DOHH2 (cell line): ENCODE measurements at regions not wholly inside any gene's neighbourhood (a gene's known extent, or its start where the extent isn't known, plus 50 kb on each side); places are given as distances from the start of the nearest gene placed in this dataset.

ENCODE experiments used
- CTCF ChIP-seq: fragments of 200-600 bp; sonication (generic); IDR thresholded peaks from one replicate; pipeline ENCODE4 v1.5.1; 2014; ENCODE audit warnings: antibody characterized with exemption, mild to moderate bottlenecking, low read depth, low read length; ENCODE audit not compliant: poor library complexity, severe bottlenecking
- EZH2phosphoT487 ChIP-seq: fragments of 200-600 bp; sonication (generic); IDR thresholded peaks from 2 replicates; pipeline ENCODE4 v1.6.1; 2017; ENCODE audit warnings: borderline replicate concordance, mild to moderate bottlenecking, antibody characterized with exemption, low read length, moderate library complexity, mixed read lengths

DNA sequence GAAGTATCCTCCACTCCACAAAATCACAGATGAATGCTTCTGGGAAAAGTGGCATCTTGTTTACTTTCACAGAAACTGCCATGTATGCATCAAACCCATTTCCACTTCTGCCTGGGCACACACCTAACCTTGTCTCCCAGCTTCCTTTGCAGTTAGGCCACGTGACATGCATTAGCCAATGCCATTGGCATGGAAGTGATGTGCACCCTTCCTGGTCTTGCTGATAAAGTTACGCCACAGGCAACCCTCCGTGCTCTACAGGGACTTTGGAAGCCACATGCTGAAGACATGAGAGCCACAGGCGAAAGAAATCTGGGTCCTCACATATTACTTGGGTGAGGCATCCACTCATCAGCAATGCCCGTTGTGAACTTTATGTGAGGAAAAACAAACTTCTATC lies 123.3 kb downstream of the USP46 start:
- TF ChIP-seq CTCF (no peak), EZH2phosphoT487 (no peak)
